Osteoblast (primary cell): ENCODE measurements at regions not wholly inside any gene's neighbourhood (a gene's known extent, or its start where the extent isn't known, plus 50 kb on each side); places are given as distances from the start of the nearest gene placed in this dataset.

Experiments
- DNase-seq: peaks from one replicate; pipeline ENCODE4 v3.0.0; 2011; ENCODE audit warnings: low spot score, mixed read lengths; ENCODE audit not compliant: insufficient read length; ENCODE audit errors: missing footprints
- H2AFZ ChIP-seq: 2 replicates; pipeline ENCODE4 v1.6.0; 2011; ENCODE audit warnings: mild to moderate bottlenecking, low read length
- H3K27ac ChIP-seq: 2 replicates; pipeline ENCODE4 v1.5.1; 2011; ENCODE audit warnings: mild to moderate bottlenecking, low read depth, low read length, moderate library complexity
- H3K27me3 ChIP-seq: 2 replicates; pipeline ENCODE4 v1.6.0; 2012; ENCODE audit warnings: mild to moderate bottlenecking, control low read depth, inconsistent platforms, low read length, moderate library complexity; ENCODE audit not compliant: insufficient read depth
- H3K36me3 ChIP-seq: 2 replicates; pipeline ENCODE4 v1.5.1; 2011; ENCODE audit warnings: mild to moderate bottlenecking, low read length, control low read depth, moderate library complexity; ENCODE audit not compliant: insufficient read depth
- H3K4me1 ChIP-seq: 2 replicates; pipeline ENCODE4 v1.5.1; 2011; ENCODE audit warnings: mild to moderate bottlenecking, low read length, control low read depth, moderate library complexity; ENCODE audit not compliant: insufficient read depth
- H3K4me2 ChIP-seq: 2 replicates; pipeline ENCODE4 v1.6.0; 2011; ENCODE audit warnings: mild to moderate bottlenecking, low read length; ENCODE audit not compliant: insufficient read depth
- H3K4me3 ChIP-seq: fragments of 200-600 bp; sonication (generic); 3 replicates; pipeline ENCODE4 v1.5.1; 2012; ENCODE audit warnings: mild to moderate bottlenecking, low read length, inconsistent platforms; ENCODE audit not compliant: insufficient read depth
- H3K79me2 ChIP-seq: 2 replicates; pipeline ENCODE4 v1.6.0; 2012; ENCODE audit warnings: mild to moderate bottlenecking, low read length, control low read depth, inconsistent platforms; ENCODE audit not compliant: insufficient read depth
- H3K9me3 ChIP-seq: 2 replicates; pipeline ENCODE4 v1.5.1; 2011; ENCODE audit warnings: low read depth, low read length, control low read depth
- H4K20me1 ChIP-seq: 2 replicates; pipeline ENCODE4 v1.6.0; 2012; ENCODE audit warnings: mild to moderate bottlenecking, low read length, control low read depth; ENCODE audit not compliant: insufficient read depth
- CTCF ChIP-seq: IDR thresholded peaks from 2 replicates; pipeline ENCODE4 v1.5.1; 2011; ENCODE audit warnings: mild to moderate bottlenecking, low read depth, low read length, moderate library complexity; ENCODE audit errors: extremely low read depth

DNA sequence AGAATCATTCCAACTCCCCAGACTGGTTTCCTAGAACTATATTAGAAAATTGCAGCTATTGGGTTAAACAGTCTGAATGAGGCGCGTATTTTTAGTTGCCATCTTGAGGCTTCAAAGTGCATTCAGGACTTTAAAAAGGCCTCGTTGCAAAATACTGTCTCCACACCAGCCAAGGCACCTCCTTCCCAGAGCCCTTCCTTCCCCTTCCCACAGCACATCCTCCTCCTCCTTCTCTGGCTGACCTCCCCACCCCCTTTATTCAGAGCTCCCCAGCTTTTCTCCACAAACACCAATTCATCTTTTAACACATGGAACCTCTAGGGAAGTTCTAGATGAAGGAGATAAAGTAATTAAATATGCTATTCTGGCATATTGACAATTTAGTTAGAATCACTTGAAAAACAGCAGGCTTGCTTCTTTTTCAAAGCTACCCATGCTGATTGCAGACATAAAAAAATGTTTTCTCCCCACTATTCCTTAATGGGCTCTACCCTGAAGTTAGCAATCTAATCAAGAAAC, 90.3 kb downstream of the RTP5 start:
- H2AFZ ChIP-seq, result no peak overlapping the region
- H3K36me3 ChIP-seq, result no peaks in the 10 kb centered on the region
- H3K79me2 ChIP-seq, result no peaks in the 10 kb centered on the region
- no peak for DNase-seq
- H3K4me3 ChIP-seq, result no peak overlapping the region
- H3K27me3 ChIP-seq, result peaks cover 6% of the 10 kb centered on the region
- no peaks in the 10 kb centered on the region for H4K20me1 ChIP-seq
- H3K27ac ChIP-seq, result no peak overlapping the region
- no peak overlapping the region for H3K4me2 ChIP-seq
- no peak for TF ChIP-seq CTCF
- no peaks in the 10 kb centered on the region for H3K4me1 ChIP-seq
- no peaks in the 10 kb centered on the region for H3K9me3 ChIP-seq

DNA sequence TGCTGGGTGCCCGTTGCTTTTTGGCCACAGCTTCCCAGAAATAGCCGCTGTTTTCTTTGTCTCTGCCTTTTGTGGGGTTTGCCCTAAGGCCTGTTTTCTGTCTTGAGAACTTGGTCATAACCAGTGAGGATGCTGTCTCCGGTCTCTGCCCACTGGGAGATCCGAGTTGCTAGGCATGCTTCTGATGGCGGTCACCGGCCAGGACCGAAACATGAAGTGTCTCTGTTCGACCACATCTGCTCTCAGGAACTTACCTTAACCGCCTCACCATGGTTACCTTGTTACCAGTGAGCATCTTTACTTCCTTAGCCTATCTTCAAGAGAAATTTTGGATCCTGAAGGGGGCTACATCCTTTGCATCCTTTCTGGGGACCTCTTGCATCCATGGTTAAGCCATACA, 91.9 kb downstream of the RTP5 start:
- H3K9me3 ChIP-seq, result no peaks in the 10 kb centered on the region
- H3K27me3 ChIP-seq, result peaks cover 6% of the 10 kb centered on the region
- H4K20me1 ChIP-seq, result no peaks in the 10 kb centered on the region
- no peak overlapping the region for H3K4me3 ChIP-seq
- no peak for DNase-seq
- no peaks in the 10 kb centered on the region for H3K36me3 ChIP-seq
- H3K27ac ChIP-seq, result no peak overlapping the region
- peaks cover 10% of the 10 kb centered on the region for H3K4me1 ChIP-seq
- H2AFZ ChIP-seq, result no peak overlapping the region
- no peak overlapping the region for H3K4me2 ChIP-seq
- no peak for TF ChIP-seq CTCF
- H3K79me2 ChIP-seq, result no peaks in the 10 kb centered on the region

GRCh38 chr2:241964133-241964532, 94.6 kb downstream of the RTP5 start:
- H3K9me3 ChIP-seq, result no peaks in the 10 kb centered on the region
- H3K36me3 ChIP-seq, result no peaks in the 10 kb centered on the region
- H2AFZ ChIP-seq, result no peak overlapping the region
- no peak for DNase-seq
- H3K4me1 ChIP-seq, result peaks cover 14% of the 10 kb centered on the region
- TF ChIP-seq CTCF, result no peak
- H3K4me2 ChIP-seq, result no peak overlapping the region
- H3K27ac ChIP-seq, result no peak overlapping the region
- H3K79me2 ChIP-seq, result no peaks in the 10 kb centered on the region
- no peaks in the 10 kb centered on the region for H4K20me1 ChIP-seq
- H3K4me3 ChIP-seq, result no peak overlapping the region
- peaks cover 6% of the 10 kb centered on the region for H3K27me3 ChIP-seq

DNA sequence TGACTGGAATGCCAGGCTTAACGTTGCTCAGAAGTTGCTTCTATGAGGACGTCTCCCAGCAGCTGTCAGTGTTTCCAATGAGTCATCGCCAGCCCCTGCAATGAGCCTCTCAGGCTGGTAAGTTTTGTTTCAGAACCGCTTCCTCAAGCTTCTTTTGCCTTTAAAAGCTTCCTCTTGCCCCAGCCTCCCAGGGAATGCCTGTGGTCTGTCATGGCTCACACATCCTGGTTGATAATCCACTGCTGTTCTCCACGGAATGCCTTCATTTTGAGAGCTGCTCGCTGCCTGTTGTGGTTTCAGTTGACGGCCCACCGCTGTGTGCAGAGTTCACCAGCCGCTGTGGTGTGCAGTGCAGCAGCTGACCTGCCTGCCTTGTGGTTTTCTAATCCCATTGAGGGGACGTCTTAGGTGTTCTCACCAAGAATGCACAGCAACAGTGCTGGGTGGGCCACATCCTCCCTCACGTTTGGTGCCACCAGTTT, 96.4 kb downstream of the RTP5 start:
- no peaks in the 10 kb centered on the region for H3K36me3 ChIP-seq
- H3K4me1 ChIP-seq, result peaks cover 14% of the 10 kb centered on the region
- peak overlapping the region; percentile 66 for H3K4me3 ChIP-seq
- peak; percentile 96 for DNase-seq
- H3K27ac ChIP-seq, result peak overlapping the region; percentile 65
- H3K4me2 ChIP-seq, result peak overlapping the region; percentile 91
- H3K27me3 ChIP-seq, result peaks cover 6% of the 10 kb centered on the region
- no peaks in the 10 kb centered on the region for H4K20me1 ChIP-seq
- H2AFZ ChIP-seq, result peak overlapping the region; percentile 92
- no peaks in the 10 kb centered on the region for H3K79me2 ChIP-seq
- H3K9me3 ChIP-seq, result no peaks in the 10 kb centered on the region
- no peak for TF ChIP-seq CTCF
